Sigmoid colon (tissue), 6 donors: ENCODE measurements at regions not wholly inside any gene's neighbourhood (a gene's known extent, or its start where the extent isn't known, plus 50 kb on each side); places are given as distances from the start of the nearest gene placed in this dataset.

Source experiments
- DNase-seq: peaks from one replicate; pipeline ENCODE4 v3.0.0-alpha.2; 2019
- H3K27ac ChIP-seq, 4 donors: fragments of 200-600 bp; sonication (generic); one replicate each; pipeline ENCODE4 v1.5.1; 2016 to 2019; ENCODE audit warnings: mild to moderate bottlenecking in 1 of 4
- H3K27me3 ChIP-seq, 3 donors: fragments of 200-600 bp; sonication (generic); one replicate each; pipeline ENCODE4 v1.5.1; 2019; ENCODE audit warnings: mild to moderate bottlenecking in 1 of 3
- H3K36me3 ChIP-seq, 4 donors: fragments of 200-600 bp; sonication (generic); one replicate each; pipeline ENCODE4 v1.5.1; 2016 to 2019
- H3K4me1 ChIP-seq, 4 donors: fragments of 200-600 bp; sonication (generic); one replicate each; pipeline ENCODE4 v1.5.1; 2017 to 2019
- H3K4me3 ChIP-seq, 4 donors: fragments of 200-600 bp; sonication (generic); one replicate each; pipeline ENCODE4 v1.5.1; 2017 to 2019; ENCODE audit warnings: mild to moderate bottlenecking in 2 of 4, moderate library complexity in 1 of 4
- H3K9me3 ChIP-seq, 4 donors: fragments of 200-600 bp in 3 of 4; sonication (generic) in 3 of 4; one replicate each; pipeline versions ENCODE4 v1.5.1 to v1.6.1; 2013 to 2019
- EP300 ChIP-seq, 4 donors: sonication (generic); formaldehyde crosslinking; IDR thresholded peaks; one replicate each; pipeline ENCODE4 v1.6.1; 2017; ENCODE audit warnings: antibody characterized with exemption in 4 of 4
- POLR2A ChIP-seq, 2 donors: fragments of 450-650 bp; IDR thresholded peaks; one replicate each; pipeline ENCODE4 v1.6.1; 2016; ENCODE audit warnings: antibody characterized with exemption in 2 of 2, mild to moderate bottlenecking in 2 of 2, moderate library complexity in 2 of 2
- POLR2AphosphoS5 ChIP-seq, 4 donors: sonication (generic); formaldehyde crosslinking; IDR thresholded peaks; one replicate each; pipeline ENCODE4 v1.6.1; 2017; ENCODE audit warnings: antibody characterized with exemption in 4 of 4
- WGBS, 2 donors: extraction: QIAGEN DNeasy Blood & Tissue Kit; methylation state at CpG; one replicate each; pipeline ENCODE4 v1.1.7; 2013; 5-methylcytosine and 5-hydroxymethylcytosine counted together
- intact Hi-C: fragments of 100-400 bp; cut with DNase I; formaldehyde crosslinking; loops from one replicate; pipeline ENCODE4 v1.15.1; 2023
- TF ChIP-seq, protein P1 (sequence below), 4 experiments: fragments of 450-650 bp in 3 of 4; fragments of 200-600 bp in 1 of 4; IDR thresholded peaks; one replicate each; pipeline ENCODE4 v1.5.1; 2016 to 2019; ENCODE audit warnings: antibody characterized with exemption in 4 of 4, mild to moderate bottlenecking in 3 of 4, moderate library complexity in 2 of 4
- donor health status: healthy with polysubstance abuse.
- donor health status: healthy.

DNA sequence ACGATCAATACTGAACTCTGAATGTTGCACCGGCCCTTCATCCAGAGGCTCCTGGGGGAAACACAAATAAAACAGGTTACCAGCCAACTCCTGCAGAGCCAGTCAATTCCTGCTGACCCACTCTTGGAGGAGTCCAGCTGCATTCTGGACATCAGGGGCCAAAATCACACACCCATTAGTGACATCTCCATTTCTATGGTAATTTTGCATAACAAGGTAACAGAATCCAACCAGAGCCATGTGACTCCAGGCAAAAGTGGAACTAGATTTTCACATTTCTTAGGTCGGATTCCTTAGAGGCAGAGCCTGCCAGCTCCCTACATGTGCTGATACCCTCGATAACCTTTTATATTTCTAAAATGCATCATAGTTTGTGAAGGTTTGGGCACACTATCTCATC lies 119.2 kb upstream of the CTNNB1 start:
- no peak for DNase-seq
- H3K27me3 ChIP-seq, result no peaks in the 10 kb centered on the region
- TF ChIP-seq POLR2AphosphoS5 (IDR thresholded peaks at IDR 0.05) (no peak), POLR2A (IDR thresholded peaks at IDR 0.05) (no peak), EP300 (IDR thresholded peaks at IDR 0.05) (no peak)
- TF ChIP-seq, protein P1, sequence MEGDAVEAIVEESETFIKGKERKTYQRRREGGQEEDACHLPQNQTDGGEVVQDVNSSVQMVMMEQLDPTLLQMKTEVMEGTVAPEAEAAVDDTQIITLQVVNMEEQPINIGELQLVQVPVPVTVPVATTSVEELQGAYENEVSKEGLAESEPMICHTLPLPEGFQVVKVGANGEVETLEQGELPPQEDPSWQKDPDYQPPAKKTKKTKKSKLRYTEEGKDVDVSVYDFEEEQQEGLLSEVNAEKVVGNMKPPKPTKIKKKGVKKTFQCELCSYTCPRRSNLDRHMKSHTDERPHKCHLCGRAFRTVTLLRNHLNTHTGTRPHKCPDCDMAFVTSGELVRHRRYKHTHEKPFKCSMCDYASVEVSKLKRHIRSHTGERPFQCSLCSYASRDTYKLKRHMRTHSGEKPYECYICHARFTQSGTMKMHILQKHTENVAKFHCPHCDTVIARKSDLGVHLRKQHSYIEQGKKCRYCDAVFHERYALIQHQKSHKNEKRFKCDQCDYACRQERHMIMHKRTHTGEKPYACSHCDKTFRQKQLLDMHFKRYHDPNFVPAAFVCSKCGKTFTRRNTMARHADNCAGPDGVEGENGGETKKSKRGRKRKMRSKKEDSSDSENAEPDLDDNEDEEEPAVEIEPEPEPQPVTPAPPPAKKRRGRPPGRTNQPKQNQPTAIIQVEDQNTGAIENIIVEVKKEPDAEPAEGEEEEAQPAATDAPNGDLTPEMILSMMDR (IDR thresholded peaks at IDR 0.05), result no peak
- 86 to 88% methylated on average over 4 of the region's 4 CpGs for WGBS, 2 donors
- no peaks in the 10 kb centered on the region for H3K9me3 ChIP-seq
- intact Hi-C loops, result no loop called here
- no peak overlapping the region for H3K27ac ChIP-seq
- no peak overlapping the region for H3K4me3 ChIP-seq
- no peaks in the 10 kb centered on the region for H3K36me3 ChIP-seq
- H3K4me1 ChIP-seq, result no peaks in the 10 kb centered on the region

DNA sequence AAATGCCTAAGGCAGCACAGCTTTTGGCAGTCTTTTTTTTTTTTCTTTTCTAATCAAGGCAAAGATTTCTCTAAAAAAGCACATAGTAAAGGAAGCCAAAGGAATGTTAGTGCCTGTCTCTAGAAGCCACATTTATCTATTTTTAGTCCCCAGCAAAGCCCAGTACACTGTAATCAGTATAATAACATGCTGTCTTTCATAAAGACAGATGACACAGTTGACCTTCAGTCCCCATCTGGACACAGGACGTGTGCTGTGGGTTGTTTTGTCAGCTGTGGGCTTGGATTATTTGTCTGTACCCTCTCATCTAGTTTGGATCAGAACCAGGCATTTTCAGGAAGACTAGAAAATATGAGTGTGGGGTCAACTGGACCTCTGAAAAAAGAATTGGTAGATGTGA lies 110.4 kb upstream of the CTNNB1 start:
- no peak for DNase-seq
- Histone ChIP-seq H3K36me3 (no peaks in the 10 kb centered on the region), H3K27ac (no peak overlapping the region), H3K9me3 (no peaks in the 10 kb centered on the region), H3K4me1 (no peaks in the 10 kb centered on the region), H3K27me3 (no peaks in the 10 kb centered on the region), H3K4me3 (no peak overlapping the region)
- TF ChIP-seq EP300 (IDR thresholded peaks at IDR 0.05) (no peak), POLR2AphosphoS5 (IDR thresholded peaks at IDR 0.05) (no peak), POLR2A (IDR thresholded peaks at IDR 0.05) (no peak)
- TF ChIP-seq, protein P1 (IDR thresholded peaks at IDR 0.05), result no peak
- intact Hi-C loops, result no loop called here
- 43 to 57% methylated on average over 1 of the region's 1 CpG for WGBS, 2 donors

DNA sequence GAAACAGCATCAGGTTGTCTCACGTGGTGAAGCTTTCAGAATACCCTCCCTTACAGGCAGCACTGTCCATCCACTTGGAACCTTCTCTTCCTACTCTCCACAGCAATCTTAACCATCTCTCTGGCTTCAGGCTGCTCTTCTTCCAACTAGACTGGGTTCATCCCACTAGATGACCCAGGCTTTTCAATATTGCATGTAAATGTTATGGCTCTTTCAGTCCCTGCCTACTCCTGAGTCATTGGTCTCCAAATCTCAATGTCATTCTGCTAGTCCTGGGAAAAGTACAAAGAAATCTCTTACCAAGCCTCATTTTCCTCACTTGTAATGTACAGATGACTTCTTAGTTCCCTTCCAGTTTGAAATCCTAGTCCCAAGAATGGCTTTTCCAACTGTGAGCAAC lies 109.7 kb upstream of the CTNNB1 start:
- Histone ChIP-seq H3K4me1 (no peaks in the 10 kb centered on the region), H3K27ac (no peak overlapping the region), H3K9me3 (no peaks in the 10 kb centered on the region), H3K27me3 (no peaks in the 10 kb centered on the region), H3K4me3 (no peak overlapping the region), H3K36me3 (no peaks in the 10 kb centered on the region)
- WGBS, 2 donors, result 86 to 92% methylated on average over 1 of the region's 1 CpG
- intact Hi-C loops, result no loop called here
- no peak for TF ChIP-seq EP300 (IDR thresholded peaks at IDR 0.05)
- DNase-seq, result no peak

DNA sequence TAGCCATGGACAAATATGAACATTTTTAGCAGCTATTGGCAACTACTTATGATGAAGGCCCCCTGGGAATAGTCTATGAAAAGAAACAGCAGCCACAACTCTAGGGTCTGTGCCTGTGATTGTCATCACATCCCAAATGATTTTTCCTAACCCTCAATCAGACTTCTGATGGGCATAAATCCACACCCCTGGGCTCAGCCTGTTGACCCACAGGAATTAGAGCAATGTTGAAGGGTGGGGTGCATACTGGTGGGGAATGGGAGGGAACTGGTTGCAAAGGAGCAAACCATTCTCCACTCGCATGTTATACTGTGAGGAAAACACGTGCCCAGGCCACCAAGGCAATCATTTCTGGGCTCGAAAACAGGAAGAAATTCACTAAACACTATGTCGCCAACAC lies 106.5 kb upstream of the CTNNB1 start:
- 82 to 83% methylated on average over 4 of the region's 4 CpGs for WGBS, 2 donors
- Histone ChIP-seq H3K4me3 (no peak overlapping the region), H3K36me3 (no peaks in the 10 kb centered on the region), H3K4me1 (no peaks in the 10 kb centered on the region), H3K27me3 (no peaks in the 10 kb centered on the region), H3K27ac (no peak overlapping the region), H3K9me3 (no peaks in the 10 kb centered on the region)
- no peak for DNase-seq
- TF ChIP-seq EP300 (IDR thresholded peaks at IDR 0.05) (no peak), POLR2AphosphoS5 (IDR thresholded peaks at IDR 0.05) (no peak), POLR2A (IDR thresholded peaks at IDR 0.05) (no peak)
- TF ChIP-seq, protein P1 (IDR thresholded peaks at IDR 0.05), result no peak
- intact Hi-C loops, result no loop called here

GRCh38 chr3:41093476-41093875 lies 105.8 kb upstream of the CTNNB1 start:
- WGBS, 2 donors, result 93 to 97% methylated on average over 3 of the region's 3 CpGs
- intact Hi-C loops, result no loop called here

DNA sequence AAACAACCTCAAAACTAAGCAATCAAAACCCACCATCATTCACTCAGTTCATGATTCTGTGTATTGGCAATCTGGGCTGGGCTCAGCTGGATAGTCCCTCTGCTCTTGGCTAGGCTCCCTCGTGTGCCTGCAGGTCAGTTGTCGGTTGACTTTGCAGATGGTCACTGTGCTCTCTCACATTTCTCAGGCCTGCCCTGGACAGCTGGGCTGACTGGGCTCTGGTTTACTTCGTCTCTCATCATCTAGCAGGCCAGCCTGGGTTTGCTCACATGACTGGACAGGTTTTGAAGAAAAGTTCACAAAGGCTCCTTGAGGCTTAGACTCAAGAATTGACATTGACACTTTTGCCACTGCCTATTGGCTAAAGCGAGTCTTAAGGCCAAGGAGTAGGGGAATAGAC lies 105.0 kb upstream of the CTNNB1 start:
- TF ChIP-seq, protein P1 (IDR thresholded peaks at IDR 0.05), result no peak
- no peak for TF ChIP-seq POLR2AphosphoS5 (IDR thresholded peaks at IDR 0.05)
- no peak for TF ChIP-seq EP300 (IDR thresholded peaks at IDR 0.05)
- no peak for TF ChIP-seq POLR2A (IDR thresholded peaks at IDR 0.05)
- no peak overlapping the region for H3K4me3 ChIP-seq
- intact Hi-C loops, result no loop called here
- WGBS, 2 donors, result 86 to 90% methylated on average over 4 of the region's 4 CpGs
- no peak for DNase-seq
- no peaks in the 10 kb centered on the region for H3K4me1 ChIP-seq
- H3K27ac ChIP-seq, result no peak overlapping the region
- H3K36me3 ChIP-seq, result no peaks in the 10 kb centered on the region
- no peaks in the 10 kb centered on the region for H3K9me3 ChIP-seq
- no peaks in the 10 kb centered on the region for H3K27me3 ChIP-seq

More at GRCh38 chr3:41093476-41093875, 105.8 kb upstream of the CTNNB1 start:
- Histone ChIP-seq H3K36me3 (no peaks in the 10 kb centered on the region), H3K4me1 (no peaks in the 10 kb centered on the region), H3K27ac (no peak overlapping the region), H3K9me3 (no peaks in the 10 kb centered on the region), H3K27me3 (no peaks in the 10 kb centered on the region), H3K4me3 (no peak overlapping the region)
- TF ChIP-seq EP300 (IDR thresholded peaks at IDR 0.05) (no peak), POLR2A (IDR thresholded peaks at IDR 0.05) (no peak), POLR2AphosphoS5 (IDR thresholded peaks at IDR 0.05) (no peak)
- DNase-seq, result no peak
